Nephron progenitor cell (in vitro differentiated cells): ENCODE measurements at regions not wholly inside any gene's neighbourhood (a gene's known extent, or its start where the extent isn't known, plus 50 kb on each side); places are given as distances from the start of the nearest gene placed in this dataset.

ENCODE experiments used
- DNase-seq: peaks from one replicate; pipeline ENCODE4 v3.0.0; 2021
- H3K27ac Mint-ChIP-seq: 2 replicates; pipeline ENCODE4 v1.8.0; 2021; ENCODE audit warnings: mild to moderate bottlenecking, moderate library complexity, mixed read lengths
- H3K27me3 Mint-ChIP-seq: 2 replicates; pipeline ENCODE4 v1.8.0; 2021; ENCODE audit warnings: mild to moderate bottlenecking, low read depth, mixed read lengths; ENCODE audit not compliant: poor library complexity
- H3K36me3 Mint-ChIP-seq: 2 replicates; pipeline ENCODE4 v1.8.0; 2021; ENCODE audit warnings: low read depth, mixed read lengths
- H3K4me1 Mint-ChIP-seq: 2 replicates; pipeline ENCODE4 v1.8.0; 2021; ENCODE audit warnings: mixed read lengths
- H3K4me3 Mint-ChIP-seq: 2 replicates; pipeline ENCODE4 v1.8.0; 2021; ENCODE audit warnings: mild to moderate bottlenecking, moderate library complexity, mixed read lengths
- H3K9me3 Mint-ChIP-seq: 2 replicates; pipeline ENCODE4 v1.8.0; 2021; ENCODE audit warnings: mild to moderate bottlenecking, moderate library complexity, mixed read lengths
- TF ChIP-seq, protein P1 (sequence below): fragments of 200-600 bp; sonication (generic); IDR thresholded peaks from 2 replicates; pipeline ENCODE4 v1.5.0; 2021; ENCODE audit warnings: antibody characterized with exemption

DNA sequence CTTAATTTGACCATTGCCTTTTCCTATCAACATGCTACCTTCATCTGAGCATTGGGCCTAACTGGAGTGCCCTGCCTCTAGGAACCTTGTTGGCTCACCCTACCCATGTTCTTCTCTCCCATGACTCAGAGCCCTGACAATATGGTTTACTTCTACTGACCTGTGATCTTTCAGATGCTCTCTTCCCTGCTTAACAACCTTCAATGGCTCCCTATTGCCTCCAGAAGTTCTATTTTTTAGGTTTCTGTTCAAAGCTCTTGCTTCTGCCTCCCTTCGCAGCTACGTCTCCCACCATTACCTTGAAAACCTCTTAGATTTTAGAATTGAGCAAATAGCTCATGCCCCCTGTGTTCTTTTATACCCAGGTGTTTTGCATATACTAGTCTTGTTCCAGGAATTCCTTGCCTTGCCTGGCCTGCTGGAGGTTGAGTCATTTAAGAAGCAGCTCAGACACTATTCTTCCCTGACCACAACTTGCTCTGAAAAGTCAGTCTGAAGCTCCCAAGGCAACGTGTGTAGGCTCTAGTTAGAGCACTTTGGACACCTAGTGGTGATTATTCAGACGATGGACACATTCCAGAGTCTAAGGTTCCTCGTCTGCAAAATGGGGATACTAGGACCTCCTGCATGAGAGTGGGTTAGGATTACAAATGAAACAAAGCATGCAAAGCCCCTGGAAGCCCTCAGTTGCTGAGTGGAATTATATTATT, 64.4 kb upstream of the EMX2 start:
- Mint-ChIP-seq H3K9me3 (no peaks in the 10 kb centered on the region), H3K36me3 (no peaks in the 10 kb centered on the region), H3K27ac (no peak overlapping the region), H3K27me3 (peaks cover 40% of the 10 kb centered on the region), H3K4me3 (no peak overlapping the region), H3K4me1 (peaks cover 13% of the 10 kb centered on the region)
- DNase-seq: no peak
- TF ChIP-seq, protein P1, sequence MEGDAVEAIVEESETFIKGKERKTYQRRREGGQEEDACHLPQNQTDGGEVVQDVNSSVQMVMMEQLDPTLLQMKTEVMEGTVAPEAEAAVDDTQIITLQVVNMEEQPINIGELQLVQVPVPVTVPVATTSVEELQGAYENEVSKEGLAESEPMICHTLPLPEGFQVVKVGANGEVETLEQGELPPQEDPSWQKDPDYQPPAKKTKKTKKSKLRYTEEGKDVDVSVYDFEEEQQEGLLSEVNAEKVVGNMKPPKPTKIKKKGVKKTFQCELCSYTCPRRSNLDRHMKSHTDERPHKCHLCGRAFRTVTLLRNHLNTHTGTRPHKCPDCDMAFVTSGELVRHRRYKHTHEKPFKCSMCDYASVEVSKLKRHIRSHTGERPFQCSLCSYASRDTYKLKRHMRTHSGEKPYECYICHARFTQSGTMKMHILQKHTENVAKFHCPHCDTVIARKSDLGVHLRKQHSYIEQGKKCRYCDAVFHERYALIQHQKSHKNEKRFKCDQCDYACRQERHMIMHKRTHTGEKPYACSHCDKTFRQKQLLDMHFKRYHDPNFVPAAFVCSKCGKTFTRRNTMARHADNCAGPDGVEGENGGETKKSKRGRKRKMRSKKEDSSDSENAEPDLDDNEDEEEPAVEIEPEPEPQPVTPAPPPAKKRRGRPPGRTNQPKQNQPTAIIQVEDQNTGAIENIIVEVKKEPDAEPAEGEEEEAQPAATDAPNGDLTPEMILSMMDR: no peak

GRCh38 chr10:117477211-117477947, 65.2 kb upstream of the EMX2 start:
- TF ChIP-seq, protein P1: no peak
- Mint-ChIP-seq H3K4me3 (no peak overlapping the region), H3K4me1 (peaks cover 13% of the 10 kb centered on the region), H3K27ac (peak overlapping the region; percentile 19), H3K36me3 (no peaks in the 10 kb centered on the region), H3K27me3 (peaks cover 35% of the 10 kb centered on the region), H3K9me3 (no peaks in the 10 kb centered on the region)
- DNase-seq: no peak

DNA sequence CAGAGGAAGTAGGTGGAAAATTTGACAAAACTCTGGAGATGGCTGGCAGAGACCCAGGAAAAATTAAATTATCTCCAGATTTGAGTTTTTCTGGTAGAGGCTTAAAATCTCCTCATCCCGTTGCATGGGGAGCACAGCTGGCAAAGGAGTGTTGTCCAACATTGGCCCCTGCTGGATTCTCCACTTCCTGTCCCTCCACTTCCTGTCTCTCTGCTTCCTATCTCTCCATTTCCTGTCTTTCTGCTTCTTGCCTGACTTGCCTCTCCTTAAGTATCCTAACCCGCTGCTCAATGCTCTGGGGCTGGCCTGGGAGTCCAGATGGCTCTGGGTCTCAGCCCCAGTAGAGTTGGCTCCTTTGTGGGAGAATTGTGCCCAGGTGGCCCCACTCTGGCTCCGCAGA, 65.8 kb upstream of the EMX2 start:
- Mint-ChIP-seq H3K9me3 (no peaks in the 10 kb centered on the region), H3K36me3 (no peaks in the 10 kb centered on the region), H3K4me3 (no peak overlapping the region), H3K27me3 (peaks cover 42% of the 10 kb centered on the region), H3K27ac (no peak overlapping the region), H3K4me1 (peaks cover 13% of the 10 kb centered on the region)
- DNase-seq: no peak
- TF ChIP-seq, protein P1: no peak

GRCh38 chr10:117476281-117476680, 66.3 kb upstream of the EMX2 start:
- TF ChIP-seq, protein P1: no peak
- Mint-ChIP-seq H3K9me3 (no peaks in the 10 kb centered on the region), H3K27me3 (peaks cover 40% of the 10 kb centered on the region), H3K4me1 (peaks cover 13% of the 10 kb centered on the region), H3K4me3 (no peak overlapping the region), H3K27ac (no peak overlapping the region), H3K36me3 (no peaks in the 10 kb centered on the region)
- no peak for DNase-seq

GRCh38 chr10:117472872-117473271, 69.7 kb upstream of the EMX2 start:
- H3K4me1 Mint-ChIP-seq: peaks cover 8% of the 10 kb centered on the region
- no peak overlapping the region for H3K27ac Mint-ChIP-seq
- DNase-seq: no peak
- H3K4me3 Mint-ChIP-seq: no peak overlapping the region
- H3K27me3 Mint-ChIP-seq: peaks cover 28% of the 10 kb centered on the region
- TF ChIP-seq, protein P1: no peak
- no peaks in the 10 kb centered on the region for H3K9me3 Mint-ChIP-seq
- H3K36me3 Mint-ChIP-seq: no peaks in the 10 kb centered on the region
